HFF-Myc (cell line): ENCODE measurements at regions not wholly inside any gene's neighbourhood (a gene's known extent, or its start where the extent isn't known, plus 50 kb on each side); places are given as distances from the start of the nearest gene placed in this dataset.

Source experiments
- DNase-seq: peaks from one replicate; pipeline ENCODE4 v3.0.0-alpha.2; 2011; ENCODE audit warnings: low read depth; ENCODE audit errors: extremely low read depth
- H3K4me3 ChIP-seq: replicated peaks from 2 replicates; pipeline ENCODE4 v1.5.1; 2011; ENCODE audit warnings: low read depth, mild to moderate bottlenecking, control low read depth, low read length
- CTCF ChIP-seq: IDR thresholded peaks from 2 replicates; pipeline ENCODE4 v1.5.1; 2012; ENCODE audit warnings: mild to moderate bottlenecking, low read depth, low read length, control low read depth; ENCODE audit errors: missing control alignments

GRCh38 chr11:130550984-130551383 lies 102.5 kb downstream of the ADAMTS15 start:
- no peak for TF ChIP-seq CTCF
- no peak overlapping the region for H3K4me3 ChIP-seq
- DNase-seq, result no peak

GRCh38 chr11:130551388-130551787 lies 102.9 kb downstream of the ADAMTS15 start:
- no peak for TF ChIP-seq CTCF
- no peak overlapping the region for H3K4me3 ChIP-seq

GRCh38 chr11:130553306-130553705 lies 104.9 kb downstream of the ADAMTS15 start:
- no peak overlapping the region for H3K4me3 ChIP-seq
- no peak for DNase-seq
- TF ChIP-seq CTCF, result no peak

More at GRCh38 chr11:130551388-130551787, 102.9 kb downstream of the ADAMTS15 start:
- DNase-seq, result no peak

GRCh38 chr11:130554241-130555055 lies 106.0 kb downstream of the ADAMTS15 start:
- H3K4me3 ChIP-seq, result no peak overlapping the region
- no peak for TF ChIP-seq CTCF
- no peak for DNase-seq

DNA sequence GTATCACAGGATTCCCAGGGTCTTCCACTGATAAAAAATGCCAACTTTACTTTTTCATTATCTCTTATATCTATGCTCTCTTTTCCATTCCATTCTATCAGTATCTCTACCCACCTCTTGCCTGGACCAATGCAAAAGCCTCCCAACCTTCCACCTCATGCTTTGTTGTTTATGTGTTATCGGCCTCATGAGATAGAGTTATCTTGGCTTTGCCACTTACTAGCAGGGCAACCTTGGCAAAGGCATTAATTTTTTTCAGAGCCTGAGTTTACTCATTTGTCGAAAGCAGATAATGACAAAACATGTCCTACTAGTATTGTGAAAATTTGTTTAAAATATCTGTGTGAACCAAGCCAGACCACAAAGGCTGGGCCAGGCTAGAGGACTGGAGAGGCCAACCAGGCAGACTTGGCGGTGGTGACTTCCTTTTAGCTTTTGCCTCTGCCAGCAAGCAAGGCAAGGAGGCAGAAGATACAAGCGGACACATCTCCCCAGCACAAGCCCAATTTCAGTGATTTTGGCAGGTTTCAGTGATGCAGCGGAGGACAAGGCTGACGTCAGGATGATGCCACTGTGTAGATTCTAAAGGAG lies 106.9 kb downstream of the ADAMTS15 start:
- no peak for DNase-seq
- H3K4me3 ChIP-seq, result no peak overlapping the region
- TF ChIP-seq CTCF, result no peak

DNA sequence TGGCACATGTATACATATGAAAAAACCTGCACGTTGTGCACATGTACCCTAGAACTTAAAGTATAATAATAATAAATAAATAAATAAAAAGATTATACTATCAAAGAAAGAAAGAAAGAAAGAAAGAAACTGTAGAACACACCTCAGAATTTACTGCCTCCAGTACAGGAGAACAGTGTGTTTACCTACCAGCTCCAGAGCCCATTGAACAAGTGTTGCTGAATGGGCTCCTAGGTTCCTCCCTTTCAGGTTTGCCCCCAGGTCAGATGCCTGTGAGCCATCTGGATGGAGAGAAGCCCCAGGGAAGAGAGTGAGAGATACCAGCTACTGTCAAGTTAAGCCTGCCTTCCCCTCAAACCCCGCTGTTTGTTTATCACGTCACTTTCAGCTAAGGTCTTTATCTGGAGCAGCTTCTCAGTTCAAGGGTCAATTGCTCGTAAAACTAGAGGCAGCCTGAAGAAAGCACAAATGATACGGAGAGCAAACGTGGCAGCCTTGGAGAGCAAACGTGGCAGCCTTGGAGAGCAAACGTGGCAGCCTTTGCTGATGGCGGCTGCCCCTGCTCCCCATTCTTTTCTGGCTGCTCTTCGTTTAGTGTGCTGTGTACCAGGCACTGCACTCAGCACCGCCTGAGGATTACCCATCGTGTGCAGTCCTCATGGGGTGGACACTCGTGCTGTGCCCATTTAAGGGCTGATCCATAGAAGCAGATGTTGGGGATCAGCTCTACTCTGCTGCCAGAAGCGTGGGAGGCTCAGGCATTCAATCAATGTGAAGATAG lies 111.7 kb downstream of the ADAMTS15 start:
- no peak for DNase-seq
- no peak for TF ChIP-seq CTCF
- H3K4me3 ChIP-seq, result no peak overlapping the region
